GM23248 (cell line): ENCODE measurements at regions not wholly inside any gene's neighbourhood (a gene's known extent, or its start where the extent isn't known, plus 50 kb on each side); places are given as distances from the start of the nearest gene placed in this dataset.

Source experiments
- DNase-seq: peaks from one replicate; pipeline ENCODE4 v3.0.0-alpha.2; 2015
- H2AFZ ChIP-seq: fragments of 200-600 bp; sonication (generic); 2 replicates; pipeline ENCODE4 v1.6.1; 2016; ENCODE audit warnings: antibody characterized with exemption
- H3F3A ChIP-seq: fragments of 200-600 bp; sonication (generic); 2 replicates; pipeline ENCODE4 v1.6.1; 2016; ENCODE audit warnings: mild to moderate bottlenecking, antibody characterized with exemption, mixed run types; ENCODE audit not compliant: insufficient read depth
- H3K27ac ChIP-seq: fragments of 200-600 bp; sonication (generic); 2 replicates; pipeline ENCODE4 v1.5.1; 2016; ENCODE audit warnings: mild to moderate bottlenecking
- H3K27me3 ChIP-seq: fragments of 200-600 bp; sonication (generic); replicated peaks from 2 replicates; pipeline ENCODE4 v1.6.1; 2016; ENCODE audit warnings: mild to moderate bottlenecking; ENCODE audit not compliant: insufficient read depth
- H3K36me3 ChIP-seq: fragments of 200-600 bp; sonication (generic); 2 replicates; pipeline ENCODE4 v1.6.1; 2016; ENCODE audit warnings: low read depth, mild to moderate bottlenecking
- H3K4me1 ChIP-seq: fragments of 200-600 bp; sonication (generic); 2 replicates; pipeline ENCODE4 v1.6.1; 2016; ENCODE audit warnings: mild to moderate bottlenecking; ENCODE audit not compliant: insufficient read depth
- H3K4me2 ChIP-seq: fragments of 200-600 bp; sonication (generic); one replicate; pipeline ENCODE4 v1.6.1; 2016; ENCODE audit warnings: mild to moderate bottlenecking; ENCODE audit not compliant: unreplicated experiment
- H3K4me3 ChIP-seq: fragments of 200-600 bp; sonication (generic); 2 replicates; pipeline ENCODE4 v1.5.1; 2016; ENCODE audit warnings: mild to moderate bottlenecking
- H3K79me2 ChIP-seq: fragments of 200-600 bp; sonication (generic); 2 replicates; pipeline ENCODE4 v1.6.1; 2016; ENCODE audit warnings: mild to moderate bottlenecking; ENCODE audit not compliant: insufficient read depth
- H3K9ac ChIP-seq: fragments of 200-600 bp; sonication (generic); 2 replicates; pipeline ENCODE4 v1.6.1; 2016; ENCODE audit warnings: mild to moderate bottlenecking
- H3K9me2 ChIP-seq: fragments of 200-600 bp; sonication (generic); 2 replicates; pipeline ENCODE4 v1.6.1; 2016; ENCODE audit warnings: mixed run types, mild to moderate bottlenecking, moderate library complexity; ENCODE audit not compliant: insufficient read depth
- H3K9me3 ChIP-seq: fragments of 200-600 bp; sonication (generic); one replicate; pipeline ENCODE4 v1.6.1; 2017; ENCODE audit warnings: low read depth
- H4K20me1 ChIP-seq: fragments of 200-600 bp; sonication (generic); 2 replicates; pipeline ENCODE4 v1.6.0; 2016; ENCODE audit not compliant: insufficient read depth
- EZH2 ChIP-seq: fragments of 200-600 bp; sonication (generic); IDR thresholded peaks from 2 replicates; pipeline ENCODE4 v1.6.1; 2018; ENCODE audit warnings: antibody characterized with exemption, mild to moderate bottlenecking; ENCODE audit not compliant: insufficient read depth, poor library complexity, severe bottlenecking
- EZH2phosphoT487 ChIP-seq: fragments of 200-600 bp; sonication (generic); IDR thresholded peaks from 2 replicates; pipeline ENCODE4 v1.6.1; 2018; ENCODE audit warnings: antibody characterized with exemption, moderate library complexity, mild to moderate bottlenecking, low read depth; ENCODE audit not compliant: insufficient read depth
- WGBS, 2 experiments: methylation state at CpG; one replicate each; pipeline ENCODE4 v1.1.6; 2015 to 2017; ENCODE audit warnings: low lambda C conversion rate in 2 of 2, low coverage in 1 of 2; ENCODE audit errors: missing lambda C conversion rate in 2 of 2; 5-methylcytosine and 5-hydroxymethylcytosine counted together
- in situ Hi-C: fragments of 300-500 bp; cut with MboI; formaldehyde crosslinking; loops from 2 replicates; pipeline ENCODE4 v1.15.0; 2020

- TF ChIP-seq EZH2 (no peak), EZH2phosphoT487 (no peak)
- H3K4me3 ChIP-seq, result no peak overlapping the region
- no peaks in the 10 kb centered on the region for H3K79me2 ChIP-seq
- no peaks in the 10 kb centered on the region for H3K9me2 ChIP-seq
- H3K4me2 ChIP-seq, result no peak overlapping the region
- H3K9me3 ChIP-seq, result no peaks in the 10 kb centered on the region
- no peak overlapping the region for H3K27ac ChIP-seq
- no peak overlapping the region for H3K9ac ChIP-seq
- DNase-seq, result no peak
- H4K20me1 ChIP-seq, result no peaks in the 10 kb centered on the region
- no peaks in the 10 kb centered on the region for H3F3A ChIP-seq
- no peaks in the 10 kb centered on the region for H3K36me3 ChIP-seq
- in situ Hi-C loops, result no loop called here
- no peak overlapping the region for H2AFZ ChIP-seq
- 14 to 17% methylated on average over 3 of the region's 3 CpGs for WGBS, 2 experiments
- H3K27me3 ChIP-seq, result peaks cover 18% of the 10 kb centered on the region
- no peaks in the 10 kb centered on the region for H3K4me1 ChIP-seq
Observed at GRCh38 chr9:14529054-14529453, 164.2 kb downstream of the ZDHHC21 start.

- WGBS, 2 experiments, result 59 to 64% methylated on average over 4 of the region's 4 CpGs
- no peaks in the 10 kb centered on the region for H3K9me2 ChIP-seq
- no peaks in the 10 kb centered on the region for H3K79me2 ChIP-seq
- H3K4me3 ChIP-seq, result no peak overlapping the region
- no peaks in the 10 kb centered on the region for H4K20me1 ChIP-seq
- TF ChIP-seq EZH2phosphoT487 (no peak), EZH2 (no peak)
- no peaks in the 10 kb centered on the region for H3K4me1 ChIP-seq
- no peaks in the 10 kb centered on the region for H3K36me3 ChIP-seq
- H3K27me3 ChIP-seq, result peaks cover 18% of the 10 kb centered on the region
- no peaks in the 10 kb centered on the region for H3F3A ChIP-seq
- H2AFZ ChIP-seq, result no peak overlapping the region
- in situ Hi-C loops, result no loop called here
- no peaks in the 10 kb centered on the region for H3K9me3 ChIP-seq
- H3K4me2 ChIP-seq, result no peak overlapping the region
- DNase-seq, result no peak
- H3K9ac ChIP-seq, result no peak overlapping the region
- no peak overlapping the region for H3K27ac ChIP-seq
Observed at GRCh38 chr9:14526504-14526903, 166.7 kb downstream of the ZDHHC21 start.

- in situ Hi-C loops, result no loop called here
- WGBS, 2 experiments, result 70 to 77% methylated on average over 6 of the region's 6 CpGs
Observed at GRCh38 chr9:14525856-14526255, 167.4 kb downstream of the ZDHHC21 start.

GRCh38 chr9:14524873-14525515 is 168.2 kb downstream of the ZDHHC21 start:
- H3K9me2 ChIP-seq, result no peaks in the 10 kb centered on the region
- no peaks in the 10 kb centered on the region for H3K36me3 ChIP-seq
- peaks cover 15% of the 10 kb centered on the region for H3K27me3 ChIP-seq
- no peak for TF ChIP-seq EZH2phosphoT487
- TF ChIP-seq EZH2, result no peak
- no peak overlapping the region for H3K4me3 ChIP-seq
- H4K20me1 ChIP-seq, result no peaks in the 10 kb centered on the region
- no peaks in the 10 kb centered on the region for H3K4me1 ChIP-seq
- in situ Hi-C loops, result no loop called here
- no peak for DNase-seq
- no peaks in the 10 kb centered on the region for H3K9me3 ChIP-seq
- 48 to 53% methylated on average over 8 of the region's 8 CpGs for WGBS, 2 experiments
- H2AFZ ChIP-seq, result no peak overlapping the region
- H3K9ac ChIP-seq, result no peak overlapping the region
- H3F3A ChIP-seq, result no peaks in the 10 kb centered on the region
- no peak overlapping the region for H3K4me2 ChIP-seq
- no peak overlapping the region for H3K27ac ChIP-seq
- no peaks in the 10 kb centered on the region for H3K79me2 ChIP-seq

More at GRCh38 chr9:14525856-14526255, 167.4 kb downstream of the ZDHHC21 start:
- H3K4me1 ChIP-seq, result no peaks in the 10 kb centered on the region
- TF ChIP-seq EZH2 (no peak), EZH2phosphoT487 (no peak)
- H3K27ac ChIP-seq, result no peak overlapping the region
- peaks cover 18% of the 10 kb centered on the region for H3K27me3 ChIP-seq
- H3K9me3 ChIP-seq, result no peaks in the 10 kb centered on the region
- no peak overlapping the region for H2AFZ ChIP-seq
- no peaks in the 10 kb centered on the region for H3K36me3 ChIP-seq
- no peaks in the 10 kb centered on the region for H3K9me2 ChIP-seq
- H3K4me3 ChIP-seq, result no peak overlapping the region
- DNase-seq, result no peak
- no peaks in the 10 kb centered on the region for H3K79me2 ChIP-seq
- H4K20me1 ChIP-seq, result no peaks in the 10 kb centered on the region
- H3F3A ChIP-seq, result no peaks in the 10 kb centered on the region
- no peak overlapping the region for H3K4me2 ChIP-seq
- no peak overlapping the region for H3K9ac ChIP-seq

GRCh38 chr9:14523545-14523944 is 169.7 kb downstream of the ZDHHC21 start:
- WGBS, 2 experiments, result 84% methylated on average over 6 of the region's 6 CpGs
- H3K27me3 ChIP-seq, result peaks cover 8% of the 10 kb centered on the region
- H3K27ac ChIP-seq, result no peak overlapping the region
- no peak overlapping the region for H3K4me3 ChIP-seq
- H3K79me2 ChIP-seq, result no peaks in the 10 kb centered on the region
- no peaks in the 10 kb centered on the region for H4K20me1 ChIP-seq
- H3K4me1 ChIP-seq, result no peaks in the 10 kb centered on the region
- TF ChIP-seq EZH2 (no peak), EZH2phosphoT487 (no peak)
- in situ Hi-C loops, result no loop called here
- no peak for DNase-seq
- H3K9ac ChIP-seq, result no peak overlapping the region
- H3K9me2 ChIP-seq, result no peaks in the 10 kb centered on the region
- no peak overlapping the region for H3K4me2 ChIP-seq
- no peaks in the 10 kb centered on the region for H3K9me3 ChIP-seq
- H3F3A ChIP-seq, result no peaks in the 10 kb centered on the region
- no peaks in the 10 kb centered on the region for H3K36me3 ChIP-seq
- H2AFZ ChIP-seq, result no peak overlapping the region
